Skeletal muscle tissue (tissue), 3 donors: ENCODE measurements at regions not wholly inside any gene's neighbourhood (a gene's known extent, or its start where the extent isn't known, plus 50 kb on each side); places are given as distances from the start of the nearest gene placed in this dataset.

Source experiments
- H3K27ac ChIP-seq: one replicate; pipeline ENCODE4 v1.7.0; 2013; ENCODE audit warnings: mild to moderate bottlenecking, low read depth, low read length, inconsistent platforms
- H3K27me3 ChIP-seq, 3 donors: one replicate each; pipeline ENCODE4 v1.7.0; 2013; ENCODE audit warnings: low read length in 3 of 3; ENCODE audit not compliant: control insufficient read depth in 3 of 3, insufficient read depth in 3 of 3
- H3K36me3 ChIP-seq, 3 donors: one replicate each; pipeline ENCODE4 v1.7.0; 2013; ENCODE audit warnings: low read length in 3 of 3; ENCODE audit not compliant: control insufficient read depth in 3 of 3, insufficient read depth in 3 of 3
- H3K4me1 ChIP-seq, 3 donors: one replicate each; pipeline ENCODE4 v1.7.0; 2013; ENCODE audit warnings: low read length in 3 of 3, mild to moderate bottlenecking in 3 of 3; ENCODE audit not compliant: control insufficient read depth in 3 of 3, insufficient read depth in 3 of 3
- H3K4me3 ChIP-seq, 3 donors: one replicate each; pipeline ENCODE4 v1.7.0; 2013; ENCODE audit warnings: low read length in 3 of 3
- H3K9ac ChIP-seq, 3 donors: one replicate each; pipeline ENCODE4 v1.7.0; 2013; ENCODE audit warnings: low read length in 3 of 3, mild to moderate bottlenecking in 3 of 3, moderate library complexity in 2 of 3, low read depth in 1 of 3
- H3K9me3 ChIP-seq, 3 donors: one replicate each; pipeline ENCODE4 v1.7.0; 2013; ENCODE audit warnings: low read length in 3 of 3; ENCODE audit not compliant: control insufficient read depth in 3 of 3
- donor health status: Osteomylitis.

DNA sequence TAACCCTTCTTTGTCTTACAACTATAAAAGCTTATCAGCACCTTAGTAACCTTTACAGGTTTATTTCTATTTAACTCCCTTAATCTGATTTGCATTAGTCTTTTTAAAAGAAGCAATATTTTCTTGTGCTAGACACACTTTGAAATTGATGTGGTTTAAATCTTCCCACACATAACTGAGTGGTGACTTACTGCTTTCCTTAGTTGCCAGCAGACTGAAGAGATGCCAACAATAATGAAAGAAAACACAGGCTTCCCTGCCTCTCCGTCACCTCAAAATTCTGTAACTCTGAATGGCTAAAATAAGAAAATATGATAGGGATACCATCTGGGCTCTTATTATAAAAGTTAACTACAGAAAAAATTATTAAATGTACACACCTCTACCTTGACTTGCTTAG, 196.8 kb downstream of the PTBP2 start:
- Histone ChIP-seq H3K4me3 (no peak overlapping the region), H3K36me3 (no peaks in the 10 kb centered on the region), H3K4me1 (no peaks in the 10 kb centered on the region), H3K9me3 (peaks cover 0 to 3% (median 0%) of the 10 kb centered on the region in 3 donors), H3K27ac (no peak overlapping the region), H3K9ac (no peak overlapping the region), H3K27me3 (no peaks in the 10 kb centered on the region)

- no peaks in the 10 kb centered on the region for H3K27me3 ChIP-seq
- H3K27ac ChIP-seq = no peak overlapping the region
- H3K4me3 ChIP-seq = no peak overlapping the region
- H3K9ac ChIP-seq = no peak overlapping the region
- no peaks in the 10 kb centered on the region for H3K36me3 ChIP-seq
- H3K4me1 ChIP-seq = no peaks in the 10 kb centered on the region
- H3K9me3 ChIP-seq = peaks cover 0 to 3% (median 3%) of the 10 kb centered on the region in 3 donors
These were observed 200.6 kb downstream of the PTBP2 start for GRCh38 chr1:96922181-96922580.

DNA sequence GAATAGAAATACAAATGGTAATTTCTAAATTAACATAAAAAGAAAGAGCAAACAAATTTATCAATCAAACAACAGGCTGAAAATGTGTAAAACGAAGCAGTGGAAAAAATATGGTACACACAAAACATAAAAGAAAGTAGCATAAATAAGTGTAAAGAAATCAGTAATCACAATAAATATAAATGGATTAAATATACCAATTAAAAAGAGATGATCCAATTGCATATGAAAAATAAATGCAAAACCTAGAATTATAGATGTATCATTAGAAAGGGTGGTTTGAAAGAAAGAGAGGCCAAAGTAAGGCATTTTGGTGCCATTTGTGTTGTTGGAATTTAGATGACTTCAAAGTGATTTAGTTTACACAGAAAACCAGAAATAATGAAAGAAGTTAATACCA, 202.2 kb downstream of the PTBP2 start:
- Histone ChIP-seq H3K4me3 (no peak overlapping the region), H3K9me3 (peaks cover 0 to 3% (median 3%) of the 10 kb centered on the region in 3 donors), H3K4me1 (no peaks in the 10 kb centered on the region), H3K36me3 (no peaks in the 10 kb centered on the region), H3K9ac (no peak overlapping the region), H3K27ac (no peak overlapping the region), H3K27me3 (no peaks in the 10 kb centered on the region)

DNA sequence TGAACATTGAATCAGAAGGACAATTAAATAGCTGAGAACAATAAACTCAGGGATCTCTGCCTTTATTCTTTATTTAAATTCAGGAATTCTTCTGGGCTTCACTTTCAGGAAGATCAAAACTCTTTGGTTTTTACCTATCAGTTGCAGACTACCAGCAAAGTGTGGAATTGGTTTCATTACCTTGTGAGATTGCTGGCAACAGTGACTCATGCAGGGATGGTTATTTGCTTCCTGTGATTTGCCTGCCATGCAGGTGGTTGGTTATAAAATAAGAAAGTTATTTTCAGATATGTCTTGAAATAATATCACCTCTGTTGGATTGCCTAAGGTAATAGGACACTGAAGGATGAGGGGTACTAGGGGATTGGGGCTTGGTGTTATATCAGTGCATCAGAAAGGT, 204.6 kb downstream of the PTBP2 start:
- Histone ChIP-seq H3K27ac (no peak overlapping the region), H3K9ac (no peak overlapping the region), H3K4me1 (no peaks in the 10 kb centered on the region), H3K27me3 (no peaks in the 10 kb centered on the region), H3K9me3 (peaks cover 0 to 3% (median 3%) of the 10 kb centered on the region in 3 donors), H3K4me3 (no peak overlapping the region), H3K36me3 (no peaks in the 10 kb centered on the region)

DNA sequence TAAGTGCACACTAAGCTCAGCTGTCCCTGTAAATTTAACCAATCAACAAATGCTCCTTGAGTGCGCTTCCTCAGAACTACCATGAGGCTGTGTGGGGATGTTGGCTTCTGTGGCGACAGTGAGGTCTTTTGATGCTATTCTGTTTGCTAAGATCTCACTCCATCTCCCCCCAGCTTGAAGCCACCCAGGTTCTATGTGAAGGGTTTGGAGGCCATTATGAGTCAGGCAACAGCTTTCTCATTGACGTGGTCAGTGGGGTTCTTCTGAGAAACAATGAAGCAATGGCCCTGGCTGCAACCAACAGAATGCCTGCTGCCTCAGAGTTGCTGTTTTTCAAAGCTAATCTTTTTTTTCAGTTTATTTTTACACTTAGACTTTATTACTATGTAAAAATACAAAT, 205.5 kb downstream of the PTBP2 start:
- no peak overlapping the region for H3K9ac ChIP-seq
- H3K27me3 ChIP-seq = no peaks in the 10 kb centered on the region
- H3K4me1 ChIP-seq = no peaks in the 10 kb centered on the region
- no peak overlapping the region for H3K4me3 ChIP-seq
- no peak overlapping the region for H3K27ac ChIP-seq
- H3K9me3 ChIP-seq = peaks cover 0 to 3% (median 3%) of the 10 kb centered on the region in 3 donors
- no peaks in the 10 kb centered on the region for H3K36me3 ChIP-seq

DNA sequence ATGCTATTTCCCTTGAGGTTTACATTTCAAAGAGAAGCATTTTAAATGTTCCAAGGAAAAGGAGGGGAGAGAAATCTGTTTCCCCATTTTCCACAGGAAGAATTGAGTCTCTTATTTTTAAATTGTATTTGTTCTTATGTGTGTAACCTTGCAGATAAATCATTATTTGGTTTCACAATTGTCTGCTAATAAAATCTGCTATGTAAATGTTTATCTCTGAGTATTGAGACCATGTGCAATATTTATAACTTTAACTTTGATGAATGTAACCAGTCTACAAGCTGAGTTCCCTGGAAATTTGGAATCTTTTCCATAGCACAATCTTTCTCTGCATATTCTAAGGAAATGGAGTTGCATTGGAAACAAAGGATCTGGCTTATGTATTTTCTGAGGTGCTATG, 209.6 kb downstream of the PTBP2 start:
- Histone ChIP-seq H3K4me1 (no peaks in the 10 kb centered on the region), H3K27me3 (no peaks in the 10 kb centered on the region), H3K36me3 (no peaks in the 10 kb centered on the region), H3K4me3 (no peak overlapping the region), H3K9ac (no peak overlapping the region), H3K9me3 (no peaks in the 10 kb centered on the region), H3K27ac (no peak overlapping the region)

GRCh38 chr1:96934282-96934681, 212.7 kb downstream of the PTBP2 start:
- Histone ChIP-seq H3K4me1 (no peaks in the 10 kb centered on the region), H3K27ac (no peak overlapping the region), H3K9me3 (no peaks in the 10 kb centered on the region), H3K36me3 (no peaks in the 10 kb centered on the region), H3K4me3 (no peak overlapping the region), H3K27me3 (no peaks in the 10 kb centered on the region), H3K9ac (no peak overlapping the region)

DNA sequence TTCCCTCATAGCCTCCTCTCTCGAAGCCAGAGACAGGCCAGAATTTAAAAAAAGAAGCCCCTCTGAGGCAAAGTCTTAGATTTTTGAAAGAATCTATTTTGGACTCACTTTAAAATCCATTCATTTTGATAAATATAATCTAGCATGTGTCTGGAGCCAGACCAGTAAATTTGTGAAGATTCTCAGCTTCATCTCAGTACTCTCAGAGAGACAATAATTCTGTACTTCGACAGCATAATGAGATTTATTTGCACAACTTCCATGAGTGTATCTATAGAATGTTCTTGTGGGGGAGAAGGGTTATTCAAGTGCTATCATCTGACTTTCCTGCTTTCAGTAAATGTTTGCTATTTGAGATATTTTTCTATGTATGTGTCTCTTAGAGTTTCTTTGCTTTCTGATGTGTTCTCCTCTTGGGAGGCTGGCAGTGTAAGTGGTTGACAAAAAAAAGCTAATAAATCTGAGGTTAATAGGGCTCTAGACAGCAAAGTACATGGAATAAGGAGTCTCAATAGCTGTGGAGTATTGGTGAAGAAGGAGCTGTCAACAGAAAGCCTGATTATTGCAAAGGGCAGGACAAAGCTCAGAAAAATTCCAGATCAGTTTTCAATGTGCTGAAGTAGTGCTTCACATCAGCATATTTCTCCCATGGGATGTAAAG, 223.0 kb downstream of the PTBP2 start:
- Histone ChIP-seq H3K9me3 (no peaks in the 10 kb centered on the region), H3K4me3 (no peak overlapping the region), H3K9ac (no peak overlapping the region), H3K27me3 (no peaks in the 10 kb centered on the region), H3K27ac (no peak overlapping the region), H3K4me1 (no peaks in the 10 kb centered on the region), H3K36me3 (no peaks in the 10 kb centered on the region)

DNA sequence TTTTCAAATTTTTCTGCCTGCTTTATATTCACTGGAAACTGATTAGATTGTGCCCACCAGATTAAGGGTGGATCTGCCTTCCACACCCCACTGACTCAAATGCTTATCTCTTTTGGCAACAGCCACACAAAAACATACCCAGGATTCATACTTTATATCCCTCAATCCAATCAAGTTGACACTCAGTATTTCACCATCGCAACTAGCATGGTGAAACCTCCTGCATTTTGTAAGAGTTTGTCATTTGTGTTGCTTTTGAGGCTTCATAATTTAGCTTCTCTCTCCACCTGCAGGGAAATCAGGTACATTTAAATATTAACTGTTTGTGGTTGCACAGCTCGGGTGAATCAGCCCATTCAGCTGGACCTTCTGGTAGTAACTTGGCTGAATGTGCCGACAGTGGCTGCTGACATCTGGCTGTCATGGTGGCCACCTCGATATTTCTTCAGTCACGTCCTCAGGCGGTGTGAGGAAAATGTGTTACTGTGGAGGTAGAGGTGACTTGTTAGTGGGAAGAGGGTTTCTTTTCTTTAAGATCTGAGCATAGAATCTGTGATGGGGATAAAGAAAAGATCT, 224.0 kb downstream of the PTBP2 start:
- no peaks in the 10 kb centered on the region for H3K27me3 ChIP-seq
- H3K4me3 ChIP-seq = no peak overlapping the region
- no peak overlapping the region for H3K9ac ChIP-seq
- H3K36me3 ChIP-seq = no peaks in the 10 kb centered on the region
- no peaks in the 10 kb centered on the region for H3K9me3 ChIP-seq
- H3K4me1 ChIP-seq = no peaks in the 10 kb centered on the region
- H3K27ac ChIP-seq = no peak overlapping the region

GRCh38 chr1:96955307-96956012, 233.9 kb downstream of the PTBP2 start:
- Histone ChIP-seq H3K4me3 (no peak overlapping the region), H3K9ac (no peak overlapping the region), H3K9me3 (no peaks in the 10 kb centered on the region), H3K27me3 (no peaks in the 10 kb centered on the region), H3K36me3 (no peaks in the 10 kb centered on the region), H3K27ac (no peak overlapping the region), H3K4me1 (no peaks in the 10 kb centered on the region)
